H1 (cell line): ENCODE measurements at regions not wholly inside any gene's neighbourhood (a gene's known extent, or its start where the extent isn't known, plus 50 kb on each side); places are given as distances from the start of the nearest gene placed in this dataset.

Experiments used
- CEBPB ChIP-seq: IDR thresholded peaks from 2 replicates; pipeline ENCODE4 v1.6.1; 2012; ENCODE audit warnings: low read depth, low read length
- EGR1 ChIP-seq: IDR thresholded peaks from 2 replicates; pipeline ENCODE4 v1.6.1; 2011; ENCODE audit warnings: low read depth, low read length, borderline replicate concordance
- SIX5 ChIP-seq: IDR thresholded peaks from 2 replicates; pipeline ENCODE4 v1.6.1; 2011; ENCODE audit warnings: mild to moderate bottlenecking, low read depth, low read length
- SP1 ChIP-seq: IDR thresholded peaks from 2 replicates; pipeline ENCODE4 v1.6.1; 2011; ENCODE audit warnings: low read depth, low read length
- SRF ChIP-seq: IDR thresholded peaks from 2 replicates; pipeline ENCODE4 v1.6.1; 2011; ENCODE audit warnings: mild to moderate bottlenecking, low read depth, low read length, moderate library complexity
- TAF1 ChIP-seq: IDR thresholded peaks from 2 replicates; pipeline ENCODE4 v1.6.1; 2011; ENCODE audit warnings: mild to moderate bottlenecking, low read depth, low read length
- YY1 ChIP-seq: IDR thresholded peaks from 2 replicates; pipeline ENCODE4 v1.6.1; 2011; ENCODE audit warnings: low read depth, mild to moderate bottlenecking, low read length
- TF ChIP-seq, protein P1 (sequence below), 3 experiments: IDR thresholded peaks; 1 replicate in 2 of 3; 2 replicates in 1 of 3; pipeline versions ENCODE4 v1.5.1 to v1.6.1; 2011; ENCODE audit warnings: low read length in 3 of 3, mild to moderate bottlenecking in 3 of 3, inconsistent platforms in 2 of 3, low read depth in 1 of 3, moderate library complexity in 1 of 3; ENCODE audit not compliant: insufficient read depth in 1 of 3; ENCODE audit errors: control extremely low read depth in 1 of 3

DNA sequence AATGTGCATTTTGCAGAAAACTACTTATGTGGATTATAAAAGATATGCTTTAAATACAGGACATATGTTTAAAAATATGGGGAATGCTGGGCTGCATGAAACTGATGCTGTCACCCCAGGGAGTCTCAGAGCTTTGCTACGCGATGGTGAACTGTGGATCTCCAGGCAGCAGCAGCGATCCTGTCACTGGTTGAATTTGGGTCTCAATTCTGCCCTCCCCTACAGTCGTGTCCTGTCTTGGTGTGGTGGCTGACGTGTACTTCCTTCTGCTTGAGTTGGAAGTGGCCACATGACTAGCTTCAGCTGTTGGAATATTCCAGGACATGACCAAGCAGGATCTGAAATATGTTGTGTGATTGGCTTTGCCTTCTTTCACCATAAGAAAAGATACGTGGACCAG lies 222.9 kb upstream of the AJAP1 start:
- TF ChIP-seq SIX5 (no peak), EGR1 (no peak), SP1 (no peak), YY1 (no peak), CEBPB (no peak), TAF1 (no peak), SRF (no peak)
- TF ChIP-seq, protein P1, sequence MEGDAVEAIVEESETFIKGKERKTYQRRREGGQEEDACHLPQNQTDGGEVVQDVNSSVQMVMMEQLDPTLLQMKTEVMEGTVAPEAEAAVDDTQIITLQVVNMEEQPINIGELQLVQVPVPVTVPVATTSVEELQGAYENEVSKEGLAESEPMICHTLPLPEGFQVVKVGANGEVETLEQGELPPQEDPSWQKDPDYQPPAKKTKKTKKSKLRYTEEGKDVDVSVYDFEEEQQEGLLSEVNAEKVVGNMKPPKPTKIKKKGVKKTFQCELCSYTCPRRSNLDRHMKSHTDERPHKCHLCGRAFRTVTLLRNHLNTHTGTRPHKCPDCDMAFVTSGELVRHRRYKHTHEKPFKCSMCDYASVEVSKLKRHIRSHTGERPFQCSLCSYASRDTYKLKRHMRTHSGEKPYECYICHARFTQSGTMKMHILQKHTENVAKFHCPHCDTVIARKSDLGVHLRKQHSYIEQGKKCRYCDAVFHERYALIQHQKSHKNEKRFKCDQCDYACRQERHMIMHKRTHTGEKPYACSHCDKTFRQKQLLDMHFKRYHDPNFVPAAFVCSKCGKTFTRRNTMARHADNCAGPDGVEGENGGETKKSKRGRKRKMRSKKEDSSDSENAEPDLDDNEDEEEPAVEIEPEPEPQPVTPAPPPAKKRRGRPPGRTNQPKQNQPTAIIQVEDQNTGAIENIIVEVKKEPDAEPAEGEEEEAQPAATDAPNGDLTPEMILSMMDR (IDR thresholded peaks at IDR 0.05; ENCODE audit: control extremely low read depth in 1 of 3, insufficient read depth in 1 of 3, low read depth in 1 of 3, low read length in 3 of 3) = no peak
